Keratinocyte (primary cell): ENCODE measurements at regions not wholly inside any gene's neighbourhood (a gene's known extent, or its start where the extent isn't known, plus 50 kb on each side); places are given as distances from the start of the nearest gene placed in this dataset.

ENCODE experiments used
- DNase-seq: peaks from one replicate; pipeline ENCODE4 v3.0.0-alpha.2; 2011; ENCODE audit warnings: low read depth, missing footprints, low spot score
- FAIRE-seq: peaks from 2 replicates; lab custom pipeline; 2011; peaks lifted over from hg19 to GRCh38; lab: Jason Lieb, UNC
- H2AFZ ChIP-seq: 2 replicates; pipeline ENCODE4 v1.6.0; 2012; ENCODE audit warnings: low read length, control low read depth, inconsistent platforms; ENCODE audit not compliant: control insufficient read depth
- H3K27ac ChIP-seq: 2 replicates; pipeline ENCODE4 v1.5.1; 2011; ENCODE audit warnings: low read length; ENCODE audit not compliant: control insufficient read depth, insufficient read depth
- H3K27me3 ChIP-seq: 3 replicates; pipeline ENCODE4 v1.6.0; 2011; ENCODE audit warnings: low read length; ENCODE audit not compliant: control insufficient read depth, insufficient read depth; ENCODE audit errors: extremely low read depth
- H3K36me3 ChIP-seq, 2 experiments: 2 replicates in 1 of 2; 3 replicates in 1 of 2; pipeline ENCODE4 v1.5.1; 2011; ENCODE audit warnings: low read length in 2 of 2, mild to moderate bottlenecking in 1 of 2; ENCODE audit not compliant: control insufficient read depth in 2 of 2, insufficient read depth in 2 of 2; ENCODE audit errors: extremely low read depth in 1 of 2
- H3K4me1 ChIP-seq: 3 replicates; pipeline ENCODE4 v1.5.1; 2011; ENCODE audit warnings: low read length; ENCODE audit not compliant: control insufficient read depth, insufficient read depth; ENCODE audit errors: extremely low read depth
- H3K4me2 ChIP-seq: 3 replicates; pipeline ENCODE4 v1.6.0; 2011; ENCODE audit warnings: low read depth, low read length; ENCODE audit not compliant: control insufficient read depth, insufficient read depth; ENCODE audit errors: extremely low read depth
- H3K4me3 ChIP-seq, 3 experiments: fragments of 200-600 bp in 1 of 3; sonication (generic) in 1 of 3; 2 replicates in 2 of 3; 3 replicates in 1 of 3; pipeline ENCODE4 v1.5.1; 2011 to 2016; ENCODE audit warnings: low read length in 3 of 3, mild to moderate bottlenecking in 3 of 3, control low read depth in 2 of 3, inconsistent platforms in 1 of 3, low read depth in 1 of 3, mixed read lengths in 1 of 3, mixed run types in 1 of 3, moderate library complexity in 1 of 3; ENCODE audit not compliant: control insufficient read depth in 2 of 3, insufficient read depth in 2 of 3; ENCODE audit errors: extremely low read depth in 1 of 3
- H3K79me2 ChIP-seq: 2 replicates; pipeline ENCODE4 v1.6.0; 2012; ENCODE audit warnings: low read length; ENCODE audit not compliant: control insufficient read depth, insufficient read depth
- H3K9ac ChIP-seq: 3 replicates; pipeline ENCODE4 v1.6.0; 2011; ENCODE audit warnings: low read length; ENCODE audit not compliant: control insufficient read depth, insufficient read depth; ENCODE audit errors: extremely low read depth
- H3K9me1 ChIP-seq: 3 replicates; pipeline ENCODE4 v1.6.0; 2011; ENCODE audit warnings: low read length; ENCODE audit not compliant: control insufficient read depth, insufficient read depth; ENCODE audit errors: extremely low read depth
- H3K9me3 ChIP-seq: 2 replicates; pipeline ENCODE4 v1.5.1; 2012; ENCODE audit warnings: low read depth, low read length; ENCODE audit not compliant: control insufficient read depth
- H4K20me1 ChIP-seq: 3 replicates; pipeline ENCODE4 v1.6.0; 2011; ENCODE audit warnings: low read length; ENCODE audit not compliant: control insufficient read depth, insufficient read depth; ENCODE audit errors: extremely low read depth
- CTCF ChIP-seq, 3 experiments: IDR thresholded peaks in 1 of 3; conservative IDR thresholded peaks in 1 of 3; optimal IDR thresholded peaks in 1 of 3; 2 replicates in 2 of 3; 3 replicates in 1 of 3; pipeline versions ENCODE3 to v1.5.1; 2011; ENCODE audit warnings: low read length in 3 of 3, mild to moderate bottlenecking in 3 of 3, moderate library complexity in 2 of 3, control low read depth in 1 of 3, inconsistent platforms in 1 of 3; ENCODE audit not compliant: insufficient read depth in 2 of 3; ENCODE audit errors: extremely low read depth in 1 of 3
- EZH2 ChIP-seq: IDR thresholded peaks from one replicate; pipeline ENCODE4 v1.6.1; 2012; ENCODE audit warnings: inconsistent platforms, mild to moderate bottlenecking, low read length, moderate library complexity
- dilution Hi-C: fragments of 300-500 bp; cut with MboI; formaldehyde crosslinking; loops from one replicate; pipeline ENCODE4 v1.7.0; 2020; ENCODE audit warnings: low sequenced_read_pairs; ENCODE audit not compliant: extremely low pct_ligation_motif_present

- Histone ChIP-seq H3K9me1 (no peaks in the 10 kb centered on the region), H2AFZ (no peak overlapping the region), H4K20me1 (no peaks in the 10 kb centered on the region), H3K4me1 (no peaks in the 10 kb centered on the region), H3K4me2 (no peak overlapping the region), H3K27ac (no peak overlapping the region), H3K27me3 (no peaks in the 10 kb centered on the region), H3K4me3 (no peak overlapping the region), H3K9ac (no peak overlapping the region), H3K9me3 (no peaks in the 10 kb centered on the region), H3K79me2 (no peaks in the 10 kb centered on the region), H3K36me3 (no peaks in the 10 kb centered on the region)
- FAIRE-seq (no peak), DNase-seq (no peak)
- dilution Hi-C loops = no loop called here
- TF ChIP-seq CTCF (optimal IDR thresholded peaks at IDR 0.05 in 1 of 3, IDR thresholded peaks at IDR 0.05 in 1 of 3, conservative IDR thresholded peaks at IDR 0.05 in 1 of 3; ENCODE audit: extremely low read depth in 1 of 3, insufficient read depth in 2 of 3, low read length in 3 of 3) = no peak
- no peak for TF ChIP-seq EZH2
These were observed 655.4 kb upstream of the ZP4 start for GRCh38 chr1:238546118-238546517.

GRCh38 chr1:238537641-238538040 is 646.9 kb upstream of the ZP4 start:
- no peaks in the 10 kb centered on the region for H3K79me2 ChIP-seq
- no peak overlapping the region for H3K4me3 ChIP-seq
- H3K27ac ChIP-seq = no peak overlapping the region
- H3K27me3 ChIP-seq = no peaks in the 10 kb centered on the region
- no peaks in the 10 kb centered on the region for H3K9me1 ChIP-seq
- dilution Hi-C loops = no loop called here
- no peaks in the 10 kb centered on the region for H3K36me3 ChIP-seq
- FAIRE-seq (no peak), DNase-seq (no peak)
- no peaks in the 10 kb centered on the region for H4K20me1 ChIP-seq
- no peaks in the 10 kb centered on the region for H3K9me3 ChIP-seq
- no peak overlapping the region for H3K9ac ChIP-seq
- TF ChIP-seq CTCF (optimal IDR thresholded peaks at IDR 0.05 in 1 of 3, IDR thresholded peaks at IDR 0.05 in 1 of 3, conservative IDR thresholded peaks at IDR 0.05 in 1 of 3; ENCODE audit: extremely low read depth in 1 of 3, insufficient read depth in 2 of 3, low read length in 3 of 3) (no peak), EZH2 (no peak)
- no peak overlapping the region for H3K4me2 ChIP-seq
- no peak overlapping the region for H2AFZ ChIP-seq
- H3K4me1 ChIP-seq = no peaks in the 10 kb centered on the region
